Peyer's patch (tissue), 4 donors: ENCODE measurements at regions not wholly inside any gene's neighbourhood (a gene's known extent, or its start where the extent isn't known, plus 50 kb on each side); places are given as distances from the start of the nearest gene placed in this dataset.

Experiments used
- DNase-seq, 3 donors: peaks; one replicate each; pipeline ENCODE4 v3.0.0-alpha.2; 2017 to 2019
- H3K27ac ChIP-seq, 4 donors: fragments of 200-600 bp; sonication (generic); one replicate each; pipeline ENCODE4 v1.5.1; 2016 to 2019
- H3K27me3 ChIP-seq, 2 donors: fragments of 200-600 bp; sonication (generic); one replicate each; pipeline ENCODE4 v1.5.1; 2019
- H3K36me3 ChIP-seq, 3 donors: fragments of 200-600 bp; sonication (generic); one replicate each; pipeline ENCODE4 v1.5.1; 2016 to 2019
- H3K4me1 ChIP-seq, 4 donors: fragments of 200-600 bp; sonication (generic); one replicate each; pipeline ENCODE4 v1.5.1; 2016 to 2019
- H3K4me3 ChIP-seq, 4 donors: fragments of 200-600 bp; sonication (generic); 1 replicate in 3 of 4; 2 replicates in 1 of 4; pipeline ENCODE4 v1.5.1; 2016 to 2019; ENCODE audit warnings: mild to moderate bottlenecking in 1 of 4
- H3K9me3 ChIP-seq, 4 donors: fragments of 200-600 bp; sonication (generic); one replicate each; pipeline ENCODE4 v1.5.1; 2016 to 2019; ENCODE audit warnings: mild to moderate bottlenecking in 1 of 4
- POLR2A ChIP-seq, 2 donors: fragments of 450-650 bp; IDR thresholded peaks; one replicate each; pipeline ENCODE4 v1.5.1; 2017; ENCODE audit warnings: antibody characterized with exemption in 2 of 2, mild to moderate bottlenecking in 2 of 2, moderate library complexity in 2 of 2
- TF ChIP-seq, protein P1 (sequence below), 6 experiments: fragments of 450-650 bp in 4 of 6; fragments of 200-600 bp in 2 of 6; sonication (generic) in 1 of 6; IDR thresholded peaks; one replicate each; pipeline ENCODE4 v1.5.1; 2017 to 2019; ENCODE audit warnings: antibody characterized with exemption in 6 of 6, mild to moderate bottlenecking in 3 of 6, moderate library complexity in 1 of 6

DNA sequence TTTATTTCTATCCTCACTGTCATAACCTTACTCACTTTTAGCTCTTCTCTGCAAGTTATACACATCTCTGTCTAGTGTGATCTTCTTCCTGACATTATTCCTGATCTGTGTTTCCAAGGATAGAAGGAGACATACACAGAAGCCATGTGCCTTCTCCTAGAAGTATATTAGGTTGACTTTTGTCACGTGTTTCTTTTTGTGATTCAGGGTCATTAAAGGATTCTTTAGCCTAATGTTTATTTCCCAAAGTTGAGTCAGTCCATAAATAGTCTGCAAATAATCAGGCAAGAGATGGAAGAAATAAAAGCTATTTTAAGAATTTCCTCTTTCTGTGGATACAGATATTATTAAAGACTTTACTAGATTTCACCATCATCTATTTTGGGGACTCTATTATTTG is 214.1 kb upstream of the GOT2 start:
- no peak for DNase-seq
- H3K9me3 ChIP-seq, result no peaks in the 10 kb centered on the region
- H3K27ac ChIP-seq, result no peak overlapping the region
- H3K36me3 ChIP-seq, result no peaks in the 10 kb centered on the region
- no peaks in the 10 kb centered on the region for H3K27me3 ChIP-seq
- H3K4me1 ChIP-seq, result no peaks in the 10 kb centered on the region
- TF ChIP-seq, protein P1, sequence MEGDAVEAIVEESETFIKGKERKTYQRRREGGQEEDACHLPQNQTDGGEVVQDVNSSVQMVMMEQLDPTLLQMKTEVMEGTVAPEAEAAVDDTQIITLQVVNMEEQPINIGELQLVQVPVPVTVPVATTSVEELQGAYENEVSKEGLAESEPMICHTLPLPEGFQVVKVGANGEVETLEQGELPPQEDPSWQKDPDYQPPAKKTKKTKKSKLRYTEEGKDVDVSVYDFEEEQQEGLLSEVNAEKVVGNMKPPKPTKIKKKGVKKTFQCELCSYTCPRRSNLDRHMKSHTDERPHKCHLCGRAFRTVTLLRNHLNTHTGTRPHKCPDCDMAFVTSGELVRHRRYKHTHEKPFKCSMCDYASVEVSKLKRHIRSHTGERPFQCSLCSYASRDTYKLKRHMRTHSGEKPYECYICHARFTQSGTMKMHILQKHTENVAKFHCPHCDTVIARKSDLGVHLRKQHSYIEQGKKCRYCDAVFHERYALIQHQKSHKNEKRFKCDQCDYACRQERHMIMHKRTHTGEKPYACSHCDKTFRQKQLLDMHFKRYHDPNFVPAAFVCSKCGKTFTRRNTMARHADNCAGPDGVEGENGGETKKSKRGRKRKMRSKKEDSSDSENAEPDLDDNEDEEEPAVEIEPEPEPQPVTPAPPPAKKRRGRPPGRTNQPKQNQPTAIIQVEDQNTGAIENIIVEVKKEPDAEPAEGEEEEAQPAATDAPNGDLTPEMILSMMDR (IDR thresholded peaks at IDR 0.05), result no peak
- no peak for TF ChIP-seq POLR2A (IDR thresholded peaks at IDR 0.05)
- no peak overlapping the region for H3K4me3 ChIP-seq

DNA sequence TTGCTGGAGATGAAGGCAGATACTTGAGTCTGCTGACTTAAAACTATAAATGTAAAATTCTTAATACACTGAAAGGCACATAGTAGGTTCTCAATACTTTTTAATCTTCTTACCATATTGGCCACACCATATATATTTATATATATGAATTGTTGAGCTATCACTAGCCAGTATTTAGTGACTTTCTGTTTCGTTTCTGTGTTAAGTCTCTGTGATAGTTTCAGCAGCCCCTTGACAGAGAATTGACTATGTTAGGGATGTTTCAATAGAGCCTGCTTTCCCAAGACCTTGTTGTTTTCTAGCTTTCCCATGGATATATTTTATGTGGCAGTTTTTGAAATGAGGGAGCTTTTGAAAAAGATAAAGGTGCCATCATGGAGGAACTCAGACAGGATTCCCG is 206.5 kb upstream of the GOT2 start:
- Histone ChIP-seq H3K36me3 (no peaks in the 10 kb centered on the region), H3K27me3 (no peaks in the 10 kb centered on the region), H3K4me3 (no peak overlapping the region), H3K27ac (no peak overlapping the region), H3K4me1 (no peaks in the 10 kb centered on the region), H3K9me3 (no peaks in the 10 kb centered on the region)
- DNase-seq, result no peak
- TF ChIP-seq, protein P1 (IDR thresholded peaks at IDR 0.05), result no peak
- no peak for TF ChIP-seq POLR2A (IDR thresholded peaks at IDR 0.05)

DNA sequence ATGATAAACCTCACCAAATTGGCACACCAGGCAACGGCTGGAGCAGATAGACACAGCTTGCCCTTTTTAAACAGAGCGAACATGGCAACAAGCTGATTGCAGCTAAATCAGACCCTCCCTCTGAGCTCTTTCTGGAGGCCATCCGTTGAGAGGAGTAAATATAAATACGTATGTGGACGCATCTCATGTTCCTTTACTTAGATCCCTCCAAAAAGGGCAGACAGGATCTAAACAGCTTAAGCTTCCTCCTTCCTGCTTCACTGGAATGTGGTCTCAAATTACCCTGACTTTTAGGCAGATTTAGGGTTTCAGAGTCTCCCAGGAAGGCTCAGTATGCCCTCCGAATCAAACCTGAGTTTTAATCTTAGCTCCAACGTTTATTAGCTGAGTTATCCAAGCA is 204.7 kb upstream of the GOT2 start:
- Histone ChIP-seq H3K27ac (no peak overlapping the region), H3K4me1 (no peaks in the 10 kb centered on the region), H3K36me3 (no peaks in the 10 kb centered on the region), H3K9me3 (no peaks in the 10 kb centered on the region), H3K4me3 (no peak overlapping the region), H3K27me3 (no peaks in the 10 kb centered on the region)
- DNase-seq, result no peak
- TF ChIP-seq, protein P1 (IDR thresholded peaks at IDR 0.05), result no peak
- no peak for TF ChIP-seq POLR2A (IDR thresholded peaks at IDR 0.05)

DNA sequence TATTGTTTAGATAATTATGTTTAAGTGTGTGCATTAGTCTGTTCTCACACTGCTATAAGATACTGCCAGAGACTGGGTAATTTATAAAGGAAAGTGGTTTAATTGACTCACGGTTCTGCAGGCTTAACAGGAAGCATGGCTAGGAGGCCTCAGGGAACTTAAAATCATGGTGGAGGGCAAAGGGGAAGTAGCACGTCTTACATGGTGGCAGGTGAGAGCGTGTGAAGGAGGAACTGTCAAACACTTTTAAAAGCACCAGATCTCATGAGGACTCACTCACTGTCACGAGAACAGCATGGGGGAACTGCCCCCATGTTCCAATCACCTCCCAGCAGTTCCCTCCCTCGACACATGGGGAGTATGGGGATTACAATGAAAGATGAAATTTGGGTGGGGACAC is 203.5 kb upstream of the GOT2 start:
- Histone ChIP-seq H3K9me3 (no peaks in the 10 kb centered on the region), H3K27me3 (no peaks in the 10 kb centered on the region), H3K4me3 (no peak overlapping the region), H3K27ac (no peak overlapping the region), H3K36me3 (no peaks in the 10 kb centered on the region), H3K4me1 (no peaks in the 10 kb centered on the region)
- TF ChIP-seq, protein P1 (IDR thresholded peaks at IDR 0.05), result no peak
- TF ChIP-seq POLR2A (IDR thresholded peaks at IDR 0.05), result no peak
- no peak for DNase-seq

DNA sequence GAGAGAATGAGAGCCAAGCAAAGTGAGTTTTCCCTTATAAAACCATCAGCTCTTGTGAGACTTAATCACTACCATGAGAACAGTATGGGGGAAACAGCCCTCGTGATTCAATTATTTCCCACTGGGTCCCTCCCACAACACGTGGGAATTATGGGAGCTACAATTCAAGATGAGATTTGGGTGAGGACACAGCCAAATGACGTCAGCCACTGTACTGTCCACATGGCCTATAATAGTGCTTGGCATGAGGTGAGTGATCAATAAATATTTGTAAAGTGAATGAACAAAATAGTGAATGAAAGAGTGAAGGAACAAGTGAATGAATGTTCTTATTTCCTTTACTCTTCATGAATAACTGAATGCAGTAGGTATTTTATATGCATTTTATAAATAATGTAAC is 199.1 kb upstream of the GOT2 start:
- Histone ChIP-seq H3K4me1 (no peaks in the 10 kb centered on the region), H3K36me3 (no peaks in the 10 kb centered on the region), H3K27ac (no peak overlapping the region), H3K27me3 (no peaks in the 10 kb centered on the region), H3K4me3 (no peak overlapping the region), H3K9me3 (no peaks in the 10 kb centered on the region)
- TF ChIP-seq POLR2A (IDR thresholded peaks at IDR 0.05), result no peak
- TF ChIP-seq, protein P1 (IDR thresholded peaks at IDR 0.05), result no peak
- DNase-seq, result no peak

DNA sequence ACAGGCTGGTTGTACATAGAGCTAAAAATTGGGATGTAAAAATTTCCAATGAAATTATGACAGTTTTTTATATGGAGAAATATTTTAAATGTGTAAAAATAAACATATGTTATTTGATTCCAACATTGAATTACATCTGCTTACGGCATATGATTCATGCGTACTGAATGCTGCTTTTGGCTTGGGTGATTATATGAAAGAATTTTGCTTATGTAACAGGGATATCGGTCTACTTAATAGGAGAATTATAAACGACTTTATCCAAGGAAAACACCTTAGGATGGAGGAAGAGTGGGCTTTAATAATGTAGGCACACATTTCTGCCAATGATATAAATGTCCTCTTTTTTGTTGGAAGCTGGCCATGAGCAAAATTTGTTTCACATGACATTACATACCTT is 197.3 kb upstream of the GOT2 start:
- no peaks in the 10 kb centered on the region for H3K27me3 ChIP-seq
- TF ChIP-seq, protein P1 (IDR thresholded peaks at IDR 0.05), result no peak
- no peak for TF ChIP-seq POLR2A (IDR thresholded peaks at IDR 0.05)
- H3K36me3 ChIP-seq, result no peaks in the 10 kb centered on the region
- no peaks in the 10 kb centered on the region for H3K4me1 ChIP-seq
- no peaks in the 10 kb centered on the region for H3K9me3 ChIP-seq
- H3K4me3 ChIP-seq, result no peak overlapping the region
- no peak for DNase-seq
- H3K27ac ChIP-seq, result no peak overlapping the region
